GM19438 (cell line): ENCODE measurements at regions not wholly inside any gene's neighbourhood (a gene's known extent, or its start where the extent isn't known, plus 50 kb on each side); places are given as distances from the start of the nearest gene placed in this dataset.
"Not testable (repeated sequence)": the region's sequence is repeated elsewhere in the genome, so short reads cannot be mapped to it uniquely, and the experiment has no call there.

Source experiments
- ATAC-seq: cut with Tn5 transposase; IDR thresholded peaks from one replicate; pipeline ENCODE4 v1.9.1; 2021; ENCODE audit warnings: low read depth; ENCODE audit not compliant: unreplicated experiment

DNA sequence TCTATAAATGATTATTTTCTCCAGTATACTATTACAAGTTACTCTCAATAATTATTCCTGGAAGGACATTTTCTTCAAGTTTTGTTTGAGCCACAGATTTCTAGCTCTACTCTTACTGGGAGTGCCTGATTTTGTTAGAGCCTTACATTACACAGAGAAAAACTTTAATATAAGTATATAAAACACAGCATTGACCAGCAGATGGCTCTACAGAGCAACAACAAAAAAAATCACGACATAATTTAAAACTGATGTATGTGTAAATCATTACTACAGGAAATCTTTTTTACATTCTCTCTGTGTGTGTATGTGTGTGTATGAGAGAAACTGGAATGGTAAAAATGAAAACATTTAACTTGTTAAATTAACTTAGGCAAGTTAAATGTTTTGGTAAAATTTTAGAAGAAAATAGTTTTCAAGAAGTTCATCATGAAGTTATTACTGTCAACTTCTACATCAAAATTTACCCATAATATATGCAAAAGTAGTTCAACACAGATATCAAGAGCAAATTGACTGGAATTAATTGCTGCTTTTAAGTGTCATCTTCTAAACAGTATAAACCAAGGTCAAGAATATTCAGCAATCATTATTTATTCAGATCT lies 103.3 kb downstream of the MDH1 start:
- no peak for ATAC-seq

DNA sequence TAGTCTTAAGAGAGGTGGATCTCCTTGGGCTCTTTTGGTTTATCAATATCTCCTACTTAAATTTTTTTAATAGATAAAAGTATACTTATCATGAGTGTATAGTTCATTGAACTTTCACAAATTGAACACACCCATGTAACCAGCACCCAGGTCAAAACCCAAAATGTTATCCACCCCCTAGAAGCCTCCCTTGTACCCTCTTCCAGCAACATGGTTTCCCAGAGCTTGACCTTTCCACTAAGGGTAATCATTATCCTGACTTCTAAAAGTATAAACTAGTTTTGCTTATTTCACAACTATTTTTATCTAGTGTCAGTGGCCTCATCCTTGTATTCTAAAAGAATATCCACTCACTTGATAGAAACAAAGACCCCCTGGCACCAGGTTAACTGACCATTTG lies 106.8 kb downstream of the MDH1 start:
- ATAC-seq, result no peak

GRCh38 chr2:63696496-63696895 lies 107.7 kb downstream of the MDH1 start:
- ATAC-seq, result no peak

DNA sequence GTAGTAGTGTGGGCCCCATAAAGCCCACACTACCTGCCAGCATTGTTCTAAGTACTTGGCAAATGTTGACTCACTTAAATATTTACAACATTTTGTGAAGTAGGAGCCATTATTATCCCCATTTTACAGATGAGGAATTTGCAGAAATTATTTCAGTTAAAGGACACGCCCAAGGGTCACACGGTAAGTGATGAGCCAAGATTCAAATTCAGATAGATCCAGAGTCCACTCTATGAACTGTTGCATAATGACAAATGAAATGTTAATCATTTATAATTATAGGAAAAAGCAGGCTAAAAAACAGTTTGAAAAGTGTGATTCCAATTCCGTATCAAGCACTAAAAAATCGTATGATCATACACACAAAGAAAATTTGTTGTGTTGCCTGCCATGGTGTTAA lies 108.4 kb downstream of the MDH1 start:
- ATAC-seq, result no peak

- peak; percentile 64 for ATAC-seq
These were observed 110.2 kb downstream of the MDH1 start for GRCh38 chr2:63698786-63699548.

- ATAC-seq, result no peak
These were observed 110.7 kb downstream of the MDH1 start for GRCh38 chr2:63699549-63699839.

DNA sequence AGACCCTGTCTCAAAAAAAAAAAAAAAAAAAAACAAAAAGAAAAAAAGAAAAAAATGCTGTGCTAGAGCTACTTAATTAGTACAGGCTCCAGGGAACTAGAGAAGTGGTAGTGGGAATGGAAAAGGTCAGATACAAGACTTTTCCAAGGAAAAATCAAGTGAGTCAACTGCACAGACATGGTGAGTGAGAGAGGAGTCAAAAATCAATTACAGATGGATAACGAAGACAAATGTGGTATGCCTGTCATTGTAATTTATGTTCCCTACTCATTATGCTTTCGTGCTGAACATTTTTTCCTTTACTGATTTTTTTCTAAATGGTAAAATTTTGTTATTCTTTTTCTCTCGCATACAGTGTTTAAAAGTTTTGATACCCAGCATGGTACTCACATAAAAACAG lies 111.5 kb downstream of the MDH1 start:
- ATAC-seq, result no peak

DNA sequence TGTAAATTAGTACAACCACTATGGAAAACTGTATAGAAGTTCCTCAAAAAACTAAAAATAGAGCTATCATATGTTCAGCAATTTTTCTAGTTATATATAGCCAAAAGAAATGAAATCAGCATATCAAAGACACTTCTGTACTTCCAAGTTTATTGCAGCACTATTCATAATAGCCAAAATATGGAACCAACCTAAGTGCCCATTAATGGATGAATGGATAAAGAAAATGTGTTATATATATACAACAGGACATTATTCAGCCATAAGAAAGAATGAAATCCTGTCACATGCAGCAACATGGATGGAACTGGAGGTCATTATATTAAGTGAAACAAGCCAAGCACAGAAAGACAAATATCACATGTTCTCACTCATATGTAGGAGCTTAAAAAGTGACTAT lies 112.6 kb downstream of the MDH1 start:
- ATAC-seq, result no peak

DNA sequence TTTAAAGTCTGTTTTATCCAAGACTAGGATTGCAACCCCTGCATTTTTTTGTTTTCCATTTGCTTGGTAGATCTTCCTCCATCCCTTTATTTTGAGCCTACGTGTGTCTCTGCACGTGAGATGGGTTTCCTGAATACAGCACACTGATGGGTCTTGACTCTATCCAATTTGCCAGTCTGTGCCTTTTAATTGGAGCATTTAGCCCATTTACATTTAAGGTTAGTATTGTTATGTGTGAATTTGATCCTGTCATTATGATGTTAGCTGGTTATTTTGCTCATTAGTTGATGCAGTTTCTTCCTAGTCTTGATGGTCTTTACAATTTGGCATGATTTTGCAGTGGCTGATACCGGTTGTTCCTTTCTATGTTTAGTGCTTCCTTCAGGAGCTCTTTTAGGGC lies 117.3 kb downstream of the MDH1 start:
- ATAC-seq, result not testable (repeated sequence)

DNA sequence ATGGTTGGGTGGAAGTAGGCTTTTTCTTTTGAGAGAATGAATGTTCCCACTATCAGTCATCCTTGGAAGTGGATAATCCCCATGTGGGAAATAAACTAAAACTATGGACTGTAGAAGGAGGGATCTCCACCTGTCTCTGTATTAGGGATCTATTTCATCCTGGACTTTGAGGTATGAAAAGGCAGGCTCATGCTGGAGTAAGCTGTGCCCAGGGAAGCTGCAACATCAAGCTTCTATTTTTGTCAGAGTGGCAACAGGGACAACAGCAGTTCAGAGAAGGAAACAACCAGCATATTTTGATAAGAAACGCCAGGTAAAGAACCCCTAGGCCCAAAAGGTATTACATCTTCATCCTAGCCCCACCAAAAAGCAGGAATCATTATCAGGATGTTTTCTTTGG lies 122.0 kb downstream of the MDH1 start:
- no peak for ATAC-seq

- no peak for ATAC-seq
These were observed 124.0 kb downstream of the MDH1 start for GRCh38 chr2:63712748-63713147.

- no peak for ATAC-seq
These were observed 125.5 kb upstream of the UGP2 start for GRCh38 chr2:63716146-63716545.

GRCh38 chr2:63719052-63719451 lies 122.6 kb upstream of the UGP2 start:
- no peak for ATAC-seq

DNA sequence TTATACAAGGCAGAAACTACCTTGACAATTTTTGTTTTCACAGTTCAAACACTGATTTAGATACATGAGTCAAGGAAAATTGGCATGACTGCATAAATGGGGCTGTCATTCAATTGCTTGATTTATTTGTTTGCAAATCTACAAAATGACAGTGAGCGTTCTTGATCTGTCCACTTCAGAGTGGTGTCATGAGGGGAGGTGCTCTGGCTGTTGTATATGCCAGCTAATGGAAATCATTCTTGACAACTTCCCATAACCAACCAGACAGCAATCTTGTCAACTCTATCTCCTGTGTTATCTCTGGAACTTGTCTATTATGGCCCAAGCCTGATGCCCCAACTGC lies 120.6 kb upstream of the UGP2 start:
- ATAC-seq, result no peak

DNA sequence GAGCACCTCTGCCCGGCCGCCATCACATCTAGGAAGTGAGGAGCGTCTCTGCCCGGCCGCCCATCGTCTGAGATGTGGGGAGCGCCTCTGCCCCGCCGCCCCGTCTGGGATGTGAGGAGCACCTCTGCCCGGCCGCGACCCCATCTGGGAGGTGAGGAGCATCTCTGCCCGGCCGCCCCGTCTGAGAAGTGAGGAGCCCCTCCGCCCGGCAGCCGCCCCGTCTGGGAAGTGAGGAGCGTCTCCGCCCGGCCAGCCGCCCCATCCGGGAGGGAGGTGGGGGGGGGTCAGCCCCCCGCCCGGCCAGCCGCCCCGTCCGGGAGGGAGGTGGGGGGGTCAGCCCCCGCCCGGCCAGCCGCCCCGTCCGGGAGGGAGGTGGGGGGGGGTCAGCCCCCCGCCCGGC lies 119.4 kb upstream of the UGP2 start:
- ATAC-seq, result not testable (repeated sequence)

DNA sequence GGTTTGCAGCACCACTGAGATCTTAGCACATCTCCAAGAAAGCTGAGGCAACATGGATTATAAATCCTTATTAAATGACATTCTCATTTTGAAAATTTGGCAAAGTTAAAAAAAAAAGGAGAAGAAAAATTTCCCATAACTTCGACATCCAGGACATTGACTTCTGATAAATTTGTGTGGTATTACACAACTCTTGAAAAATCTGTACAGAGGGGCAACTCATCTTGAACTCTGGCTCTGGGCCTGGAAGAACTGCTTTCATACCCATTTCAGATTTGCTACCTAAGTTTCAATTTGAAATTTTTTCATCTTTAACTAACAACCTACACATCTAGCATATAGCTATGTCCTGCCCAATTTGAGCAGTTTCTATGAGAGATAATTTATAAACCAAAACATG lies 118.0 kb upstream of the UGP2 start:
- no peak for ATAC-seq

GRCh38 chr2:63725212-63725611 lies 116.5 kb upstream of the UGP2 start:
- not testable (repeated sequence) for ATAC-seq

- ATAC-seq, result no peak
These were observed 112.3 kb upstream of the UGP2 start for GRCh38 chr2:63729362-63729761.

GRCh38 chr2:63729831-63730230 lies 111.9 kb upstream of the UGP2 start:
- ATAC-seq, result no peak

DNA sequence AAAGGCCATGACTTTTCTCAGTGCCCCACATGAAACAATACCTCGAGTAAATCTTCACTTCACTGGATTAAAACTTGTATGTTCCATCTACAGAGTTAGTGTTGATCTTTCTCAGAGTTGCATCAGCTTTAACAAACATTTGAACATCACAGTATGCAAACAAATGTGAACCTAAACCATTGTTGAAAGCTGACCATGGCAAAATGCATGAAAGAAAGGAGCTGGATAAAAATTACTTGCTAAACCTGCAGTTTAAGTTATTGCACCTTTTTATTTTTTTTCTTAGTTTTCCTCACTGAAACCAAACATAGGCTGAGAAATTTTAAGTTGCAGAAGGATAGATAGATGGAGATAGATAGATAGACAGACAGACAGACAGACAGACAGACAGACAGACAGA lies 107.2 kb upstream of the UGP2 start:
- no peak for ATAC-seq

DNA sequence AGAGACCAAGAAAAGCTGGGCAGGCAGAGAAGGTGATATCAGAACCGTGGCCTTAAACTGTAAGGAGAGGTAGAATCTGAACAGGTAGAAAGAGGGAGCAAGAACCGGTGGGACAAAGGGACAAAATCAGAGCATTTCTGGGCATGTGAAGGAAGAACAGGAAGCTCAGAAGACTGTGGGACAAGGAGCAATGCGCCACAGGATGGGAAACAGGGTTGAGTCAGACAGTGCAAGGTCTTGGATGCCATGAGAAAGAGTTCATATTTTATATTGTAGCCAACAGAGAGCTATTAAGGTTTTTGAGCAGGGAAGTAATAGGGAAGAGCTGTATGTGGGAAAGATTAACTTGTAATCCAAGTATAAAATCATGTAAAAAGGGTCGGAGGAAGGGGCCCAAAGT lies 106.4 kb upstream of the UGP2 start:
- ATAC-seq, result no peak

DNA sequence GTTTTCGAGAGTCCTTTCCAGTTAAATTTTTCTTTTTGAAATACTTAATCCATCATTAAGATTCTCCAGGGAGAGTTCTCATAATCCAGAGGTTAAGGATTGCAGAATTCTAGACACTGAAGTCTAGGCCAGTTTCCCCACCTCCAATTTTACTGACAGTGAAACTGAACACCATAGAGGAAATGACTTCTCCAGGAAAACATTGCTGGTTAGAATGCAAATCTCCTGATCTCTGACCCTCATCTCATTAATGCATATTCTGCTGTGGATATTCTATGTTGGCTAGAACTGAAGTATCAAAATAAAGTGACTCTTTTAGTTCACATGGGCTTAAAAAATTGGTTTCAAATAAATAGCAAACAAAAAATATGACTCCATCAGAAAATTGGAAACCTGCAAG lies 105.8 kb upstream of the UGP2 start:
- ATAC-seq, result no peak

DNA sequence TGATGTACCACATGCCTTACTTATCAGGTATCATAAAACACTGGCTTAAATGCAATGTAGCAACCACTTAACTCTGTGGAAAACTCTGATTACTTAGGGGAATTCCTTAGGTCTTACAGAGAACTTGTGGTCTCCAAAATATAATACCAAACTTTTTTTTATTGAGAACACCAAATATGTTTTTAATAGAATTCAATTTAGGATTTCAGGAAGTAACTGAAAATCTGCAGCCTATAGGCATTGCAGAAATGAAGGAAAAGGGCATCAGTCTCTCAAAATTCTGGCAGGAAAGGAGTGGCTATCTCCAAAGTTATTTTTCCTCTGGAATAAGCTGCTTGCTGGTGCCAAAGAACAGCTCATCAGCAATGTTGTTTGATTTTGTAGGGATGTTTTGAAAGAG lies 105.3 kb upstream of the UGP2 start:
- no peak for ATAC-seq
